COLO668 (cell line): ENCODE measurements at regions not wholly inside any gene's neighbourhood (a gene's known extent, or its start where the extent isn't known, plus 50 kb on each side); places are given as distances from the start of the nearest gene placed in this dataset.
"Not testable (repeated sequence)": the region's sequence is repeated elsewhere in the genome, so short reads cannot be mapped to it uniquely, and the experiment has no call there.

Experiments used
- DNase-seq: peaks from one replicate; lab custom pipeline; 2025; ENCODE audit not compliant: unreplicated experiment; lab: John Stamatoyannopoulos, UW

GRCh38 chr4:12956026-12956425 lies 528.1 kb downstream of the RAB28 start:
- no peak for DNase-seq

- peak; percentile 54 for DNase-seq
Measured at GRCh38 chr4:12949719-12950490, 534.2 kb downstream of the RAB28 start.

- no peak for DNase-seq
Measured at GRCh38 chr4:12943069-12943468, 541.1 kb downstream of the RAB28 start.

GRCh38 chr4:12933760-12934221 lies 550.3 kb downstream of the RAB28 start:
- no peak for DNase-seq

GRCh38 chr4:12932203-12932788 lies 551.8 kb downstream of the RAB28 start:
- no peak for DNase-seq

GRCh38 chr4:12929784-12930183 lies 554.4 kb downstream of the RAB28 start:
- DNase-seq, result no peak

- no peak for DNase-seq
Measured at GRCh38 chr4:12928751-12929150, 555.4 kb downstream of the RAB28 start.

- no peak for DNase-seq
Measured at GRCh38 chr4:12926189-12927066, 557.7 kb downstream of the RAB28 start.

GRCh38 chr4:12924728-12925320 lies 559.3 kb downstream of the RAB28 start:
- DNase-seq, result no peak

GRCh38 chr4:12924253-12924652 lies 559.9 kb downstream of the RAB28 start:
- no peak for DNase-seq

GRCh38 chr4:12912896-12913418 lies 571.2 kb downstream of the RAB28 start:
- no peak for DNase-seq

- no peak for DNase-seq
Measured at GRCh38 chr4:12911750-12912358, 572.3 kb downstream of the RAB28 start.

GRCh38 chr4:12903640-12904039 lies 580.5 kb downstream of the RAB28 start:
- DNase-seq, result not testable (repeated sequence)

- DNase-seq, result no peak
Measured at GRCh38 chr4:12902735-12903134, 581.4 kb downstream of the RAB28 start.

GRCh38 chr4:12897954-12898353 lies 586.2 kb downstream of the RAB28 start:
- no peak for DNase-seq

- no peak for DNase-seq
Measured at GRCh38 chr4:12894062-12894461, 590.1 kb downstream of the RAB28 start.

- no peak for DNase-seq
Measured at GRCh38 chr4:12889054-12889453, 595.1 kb downstream of the RAB28 start.

GRCh38 chr4:12884846-12885796 lies 599.0 kb downstream of the RAB28 start:
- no peak for DNase-seq

GRCh38 chr4:12881945-12882584 lies 602.1 kb downstream of the RAB28 start:
- DNase-seq, result no peak
